Uterus (tissue), 3 donors: ENCODE measurements at regions not wholly inside any gene's neighbourhood (a gene's known extent, or its start where the extent isn't known, plus 50 kb on each side); places are given as distances from the start of the nearest gene placed in this dataset.

ENCODE experiments used
- DNase-seq, 2 donors: peaks; one replicate each; pipeline ENCODE4 v3.0.0-alpha.2; 2019 to 2020
- H3K27ac ChIP-seq, 2 donors: fragments of 200-600 bp; sonication (generic); 1 replicate in 1 of 2; 2 replicates in 1 of 2; pipeline ENCODE4 v1.5.1; 2016 to 2018
- H3K27me3 ChIP-seq, 2 donors: fragments of 200-600 bp; sonication (generic); one replicate each; pipeline ENCODE4 v1.5.1; 2018 to 2019; ENCODE audit warnings: control low read depth in 1 of 2
- H3K36me3 ChIP-seq, 2 donors: fragments of 200-600 bp; sonication (generic); one replicate each; pipeline ENCODE4 v1.5.1; 2019; ENCODE audit warnings: control low read depth in 1 of 2
- H3K4me1 ChIP-seq, 2 donors: fragments of 200-600 bp; sonication (generic); one replicate each; pipeline ENCODE4 v1.5.1; 2018 to 2019; ENCODE audit warnings: control low read depth in 1 of 2
- H3K4me3 ChIP-seq, 2 donors: fragments of 200-600 bp; sonication (generic); 1 replicate in 1 of 2; 2 replicates in 1 of 2; pipeline ENCODE4 v1.5.1; 2018 to 2019; ENCODE audit warnings: mild to moderate bottlenecking in 1 of 2
- H3K9me3 ChIP-seq, 2 donors: fragments of 200-600 bp; sonication (generic); one replicate each; pipeline ENCODE4 v1.5.1; 2019; ENCODE audit warnings: control low read depth in 1 of 2
- POLR2A ChIP-seq, 2 donors: fragments of 450-650 bp; IDR thresholded peaks; one replicate each; pipeline ENCODE4 v1.6.1; 2016; ENCODE audit warnings: antibody characterized with exemption in 2 of 2, mild to moderate bottlenecking in 1 of 2, moderate library complexity in 1 of 2
- intact Hi-C: fragments of 100-400 bp; cut with DNase I; formaldehyde crosslinking; loops from one replicate; pipeline ENCODE4 v1.15.1; 2023; ENCODE audit warnings: low total_unique reads
- TF ChIP-seq, protein P1 (sequence below), 4 experiments: fragments of 200-600 bp in 2 of 4; fragments of 450-650 bp in 2 of 4; sonication (generic) in 2 of 4; IDR thresholded peaks; one replicate each; pipeline ENCODE4 v1.5.1; 2016 to 2019; ENCODE audit warnings: antibody characterized with exemption in 4 of 4, mild to moderate bottlenecking in 2 of 4, moderate library complexity in 1 of 4
- donor health status: DM: yes; HTN: yes; CAD: no.

GRCh38 chr11:16685914-16686313 is 52.5 kb upstream of the C11orf58 start:
- H3K4me1 ChIP-seq = no peaks in the 10 kb centered on the region

GRCh38 chr11:16678466-16679116 is 59.9 kb upstream of the C11orf58 start:
- no peaks in the 10 kb centered on the region for H3K9me3 ChIP-seq
- H3K27ac ChIP-seq = no peak overlapping the region
- no peak overlapping the region for H3K4me3 ChIP-seq
- no peak for TF ChIP-seq POLR2A (IDR thresholded peaks at IDR 0.05)
- TF ChIP-seq, protein P1, sequence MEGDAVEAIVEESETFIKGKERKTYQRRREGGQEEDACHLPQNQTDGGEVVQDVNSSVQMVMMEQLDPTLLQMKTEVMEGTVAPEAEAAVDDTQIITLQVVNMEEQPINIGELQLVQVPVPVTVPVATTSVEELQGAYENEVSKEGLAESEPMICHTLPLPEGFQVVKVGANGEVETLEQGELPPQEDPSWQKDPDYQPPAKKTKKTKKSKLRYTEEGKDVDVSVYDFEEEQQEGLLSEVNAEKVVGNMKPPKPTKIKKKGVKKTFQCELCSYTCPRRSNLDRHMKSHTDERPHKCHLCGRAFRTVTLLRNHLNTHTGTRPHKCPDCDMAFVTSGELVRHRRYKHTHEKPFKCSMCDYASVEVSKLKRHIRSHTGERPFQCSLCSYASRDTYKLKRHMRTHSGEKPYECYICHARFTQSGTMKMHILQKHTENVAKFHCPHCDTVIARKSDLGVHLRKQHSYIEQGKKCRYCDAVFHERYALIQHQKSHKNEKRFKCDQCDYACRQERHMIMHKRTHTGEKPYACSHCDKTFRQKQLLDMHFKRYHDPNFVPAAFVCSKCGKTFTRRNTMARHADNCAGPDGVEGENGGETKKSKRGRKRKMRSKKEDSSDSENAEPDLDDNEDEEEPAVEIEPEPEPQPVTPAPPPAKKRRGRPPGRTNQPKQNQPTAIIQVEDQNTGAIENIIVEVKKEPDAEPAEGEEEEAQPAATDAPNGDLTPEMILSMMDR (IDR thresholded peaks at IDR 0.05) = no peak
- no peaks in the 10 kb centered on the region for H3K4me1 ChIP-seq
- no peaks in the 10 kb centered on the region for H3K36me3 ChIP-seq
- no peaks in the 10 kb centered on the region for H3K27me3 ChIP-seq
- no peak for DNase-seq
- intact Hi-C loops = no loop called here

More at GRCh38 chr11:16685914-16686313, 52.5 kb upstream of the C11orf58 start:
- Histone ChIP-seq H3K4me3 (no peak overlapping the region), H3K36me3 (no peaks in the 10 kb centered on the region), H3K27ac (no peak overlapping the region), H3K9me3 (no peaks in the 10 kb centered on the region), H3K27me3 (no peaks in the 10 kb centered on the region)
- no peak for DNase-seq
- intact Hi-C loops = no loop called here
- TF ChIP-seq POLR2A (IDR thresholded peaks at IDR 0.05) = no peak

DNA sequence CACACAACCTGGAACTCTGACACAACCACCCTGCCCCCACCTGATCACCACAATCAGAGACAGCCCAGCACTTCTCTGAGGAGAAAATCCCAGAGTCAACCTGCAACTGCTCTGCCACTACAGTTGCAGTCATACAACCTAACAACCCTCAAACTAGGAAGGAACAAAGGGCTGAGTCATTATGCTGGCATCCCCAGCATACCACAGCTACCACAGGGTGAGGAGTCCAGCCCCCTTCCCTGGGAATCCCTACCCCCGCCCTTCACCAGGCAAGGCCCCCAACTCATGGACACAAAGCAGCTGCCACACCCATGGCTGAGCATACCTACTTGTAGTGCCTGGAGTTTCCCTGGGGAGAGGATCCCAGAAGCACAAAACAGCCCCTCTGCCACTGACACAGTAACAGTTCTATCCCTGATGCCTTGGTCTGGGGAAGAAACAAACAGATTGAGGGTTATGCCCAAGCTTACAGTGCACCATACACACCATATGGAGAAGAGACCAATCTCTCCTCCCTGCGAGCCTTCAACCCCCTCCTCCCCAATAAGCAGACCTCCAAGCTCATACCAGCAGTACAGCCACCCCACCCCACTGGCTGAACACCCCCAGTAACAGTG is 68.5 kb upstream of the C11orf58 start:
- no peak for DNase-seq
- no peak overlapping the region for H3K4me3 ChIP-seq
- intact Hi-C loops = no loop called here
- H3K27me3 ChIP-seq = no peaks in the 10 kb centered on the region
- H3K27ac ChIP-seq = no peak overlapping the region
- no peaks in the 10 kb centered on the region for H3K36me3 ChIP-seq
- TF ChIP-seq, protein P1 (IDR thresholded peaks at IDR 0.05) = no peak
- no peak for TF ChIP-seq POLR2A (IDR thresholded peaks at IDR 0.05)
- H3K9me3 ChIP-seq = no peaks in the 10 kb centered on the region
- no peaks in the 10 kb centered on the region for H3K4me1 ChIP-seq

DNA sequence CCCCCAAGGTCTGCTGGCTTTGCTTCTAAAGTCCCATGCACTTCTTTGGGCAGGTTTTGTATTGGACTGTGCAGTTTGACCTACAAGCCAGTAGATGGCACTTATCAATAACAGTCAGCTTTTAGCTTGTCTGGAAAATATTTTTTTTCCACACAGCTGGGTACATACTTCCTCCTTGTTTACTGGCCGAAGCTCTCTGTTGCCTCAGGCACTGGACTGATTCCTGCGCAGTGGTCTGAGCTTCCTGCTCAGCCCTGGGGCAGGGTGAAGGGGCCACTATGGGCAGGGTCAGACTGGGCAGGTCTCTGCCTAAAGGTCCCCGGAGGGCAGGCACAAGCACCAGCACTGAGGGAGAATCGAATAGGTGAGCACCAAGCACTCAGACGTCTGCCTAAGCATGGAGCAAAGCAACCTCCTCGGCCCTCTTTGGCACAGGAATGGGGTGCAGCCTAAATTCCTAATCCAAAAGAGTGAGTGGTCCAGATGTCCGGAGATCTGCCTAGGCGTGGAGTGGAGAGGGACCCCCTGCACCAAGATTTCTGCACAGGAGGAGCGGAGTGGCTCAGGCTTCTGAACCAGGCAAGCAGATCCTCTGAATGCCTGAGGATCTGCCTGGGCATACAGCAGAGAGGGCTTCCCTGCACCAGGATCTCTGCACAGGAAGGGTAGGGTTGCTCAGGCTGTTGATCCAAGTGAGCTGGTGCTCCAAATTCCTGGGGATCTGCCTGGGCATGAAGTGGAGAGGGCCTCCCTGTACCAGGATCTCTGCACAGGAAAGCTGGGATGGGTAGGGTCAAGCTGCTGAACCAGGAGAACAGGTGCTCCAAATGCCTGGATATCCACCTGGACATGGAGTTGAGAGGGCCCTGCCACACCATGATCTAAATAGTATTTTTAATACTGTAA is 105.9 kb upstream of the C11orf58 start:
- no peak overlapping the region for H3K4me3 ChIP-seq

GRCh38 chr11:16630651-16631050 is 107.8 kb upstream of the C11orf58 start:
- Histone ChIP-seq H3K4me1 (no peaks in the 10 kb centered on the region), H3K9me3 (no peaks in the 10 kb centered on the region), H3K27ac (no peak overlapping the region), H3K4me3 (no peak overlapping the region), H3K36me3 (no peaks in the 10 kb centered on the region), H3K27me3 (no peaks in the 10 kb centered on the region)
- intact Hi-C loops = no loop called here
- TF ChIP-seq, protein P1 (IDR thresholded peaks at IDR 0.05) = no peak
- no peak for TF ChIP-seq POLR2A (IDR thresholded peaks at IDR 0.05)
- no peak for DNase-seq

More for the DNA sequence above, 105.9 kb upstream of the C11orf58 start:
- TF ChIP-seq POLR2A (IDR thresholded peaks at IDR 0.05) = no peak
- TF ChIP-seq, protein P1 (IDR thresholded peaks at IDR 0.05) = no peak
- H3K27ac ChIP-seq = no peak overlapping the region
- intact Hi-C loops = no loop called here
- H3K4me1 ChIP-seq = no peaks in the 10 kb centered on the region
- no peaks in the 10 kb centered on the region for H3K27me3 ChIP-seq
- no peaks in the 10 kb centered on the region for H3K9me3 ChIP-seq
- DNase-seq = no peak
- H3K36me3 ChIP-seq = no peaks in the 10 kb centered on the region
